ENCODE measurements at regions not wholly inside any gene's neighbourhood (a gene's known extent, or its start where the extent isn't known, plus 50 kb on each side); places are given as distances from the start of the nearest gene placed in this dataset.

- no peak for TF ChIP-seq CTCF (IDR thresholded peaks at IDR 0.05; ENCODE audit: low read depth, low read length, poor library complexity, severe bottlenecking)
- TF ChIP-seq EZH2phosphoT487 (IDR thresholded peaks at IDR 0.05; ENCODE audit: borderline replicate concordance, low read length), result no peak
Measured at GRCh38 chr1:5220421-5220820, 566.0 kb downstream of the AJAP1 start.

All from DOHH2 (cell line).